GM18907 (cell line): ENCODE measurements at regions not wholly inside any gene's neighbourhood (a gene's known extent, or its start where the extent isn't known, plus 50 kb on each side); places are given as distances from the start of the nearest gene placed in this dataset.
A peak's percentile ranks its signal among the peaks of the same experiment; 100 is the strongest.

Source experiments
- ATAC-seq: cut with Tn5 transposase; IDR thresholded peaks from one replicate; pipeline ENCODE4 v1.9.1; 2021; ENCODE audit warnings: mild to moderate bottlenecking, moderate library complexity; ENCODE audit not compliant: unreplicated experiment

GRCh38 chr11:15483205-15483604 is 368.5 kb downstream of the INSC start:
- peak; percentile 79 for ATAC-seq

- no peak for ATAC-seq
Measured at GRCh38 chr11:15484398-15484797, 369.7 kb downstream of the INSC start.

- no peak for ATAC-seq
Measured at GRCh38 chr11:15485432-15485831, 370.7 kb downstream of the INSC start.

- ATAC-seq = no peak
Measured at GRCh38 chr11:15489281-15489680, 374.6 kb downstream of the INSC start.

- no peak for ATAC-seq
Measured at GRCh38 chr11:15490535-15490934, 375.8 kb downstream of the INSC start.

- no peak for ATAC-seq
Measured at GRCh38 chr11:15493066-15493465, 378.3 kb downstream of the INSC start.

GRCh38 chr11:15493921-15494620 is 379.3 kb downstream of the INSC start:
- ATAC-seq = no peak

GRCh38 chr11:15494740-15495139 is 380.0 kb downstream of the INSC start:
- no peak for ATAC-seq

- no peak for ATAC-seq
Measured at GRCh38 chr11:15495462-15495861, 380.7 kb downstream of the INSC start.

- ATAC-seq = no peak
Measured at GRCh38 chr11:15497366-15497765, 382.6 kb downstream of the INSC start.

GRCh38 chr11:15499674-15500073 is 385.0 kb downstream of the INSC start:
- no peak for ATAC-seq

- ATAC-seq = no peak
Measured at GRCh38 chr11:15500643-15501042, 385.9 kb downstream of the INSC start.

- ATAC-seq = no peak
Measured at GRCh38 chr11:15501566-15501965, 386.8 kb downstream of the INSC start.

GRCh38 chr11:15505155-15505554 is 390.4 kb downstream of the INSC start:
- no peak for ATAC-seq

- ATAC-seq = no peak
Measured at GRCh38 chr11:15507592-15507991, 392.9 kb downstream of the INSC start.

- ATAC-seq = no peak
Measured at GRCh38 chr11:15509082-15509481, 394.4 kb downstream of the INSC start.

- no peak for ATAC-seq
Measured at GRCh38 chr11:15519124-15519791, 404.5 kb downstream of the INSC start.

GRCh38 chr11:15519911-15520310 is 405.2 kb downstream of the INSC start:
- ATAC-seq = no peak

- ATAC-seq = no peak
Measured at GRCh38 chr11:15523543-15523942, 408.8 kb downstream of the INSC start.

- ATAC-seq = no peak
Measured at GRCh38 chr11:15525582-15525981, 410.9 kb downstream of the INSC start.

- ATAC-seq = no peak
Measured at GRCh38 chr11:15526032-15526431, 411.3 kb downstream of the INSC start.

- no peak for ATAC-seq
Measured at GRCh38 chr11:15526859-15527450, 412.2 kb downstream of the INSC start.
